Activated T-helper 1 cell treated with anti-CD3 and anti-CD28 coated beads, Interleukin-2, amount 50 U/mL, for 16 hours (primary cell): ENCODE measurements at regions not wholly inside any gene's neighbourhood (a gene's known extent, or its start where the extent isn't known, plus 50 kb on each side); places are given as distances from the start of the nearest gene placed in this dataset.
A peak's percentile ranks its signal among the peaks of the same experiment; 100 is the strongest.
"Not testable (repeated sequence)": the region's sequence is repeated elsewhere in the genome, so short reads cannot be mapped to it uniquely, and the experiment has no call there.

Experiments used
- DNase-seq, 2 donors: peaks; one replicate each; pipeline ENCODE4 v3.0.0-alpha.2; 2020; ENCODE audit warnings: low read depth in 1 of 2, low spot score in 1 of 2

DNA sequence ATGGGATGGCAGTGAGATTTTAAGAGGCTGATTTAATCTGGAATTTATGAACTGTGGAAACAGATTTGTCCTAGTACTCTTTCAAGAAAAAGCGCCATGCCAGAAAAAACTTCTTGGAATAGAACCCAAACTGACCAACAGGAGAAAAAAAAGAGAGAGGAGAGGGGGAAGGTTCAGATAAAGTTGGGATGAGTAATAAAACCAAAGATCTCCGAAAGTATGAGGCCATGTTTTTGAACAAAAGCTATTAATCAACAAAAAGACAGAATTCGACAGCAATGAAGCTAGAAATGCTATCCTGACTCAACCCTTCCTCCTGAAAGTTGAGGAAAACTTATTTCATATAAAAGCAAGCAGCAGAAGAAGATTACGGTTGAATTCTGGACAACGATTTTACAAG lies 135.5 kb downstream of the CEMIP2 start:
- no peak for DNase-seq

DNA sequence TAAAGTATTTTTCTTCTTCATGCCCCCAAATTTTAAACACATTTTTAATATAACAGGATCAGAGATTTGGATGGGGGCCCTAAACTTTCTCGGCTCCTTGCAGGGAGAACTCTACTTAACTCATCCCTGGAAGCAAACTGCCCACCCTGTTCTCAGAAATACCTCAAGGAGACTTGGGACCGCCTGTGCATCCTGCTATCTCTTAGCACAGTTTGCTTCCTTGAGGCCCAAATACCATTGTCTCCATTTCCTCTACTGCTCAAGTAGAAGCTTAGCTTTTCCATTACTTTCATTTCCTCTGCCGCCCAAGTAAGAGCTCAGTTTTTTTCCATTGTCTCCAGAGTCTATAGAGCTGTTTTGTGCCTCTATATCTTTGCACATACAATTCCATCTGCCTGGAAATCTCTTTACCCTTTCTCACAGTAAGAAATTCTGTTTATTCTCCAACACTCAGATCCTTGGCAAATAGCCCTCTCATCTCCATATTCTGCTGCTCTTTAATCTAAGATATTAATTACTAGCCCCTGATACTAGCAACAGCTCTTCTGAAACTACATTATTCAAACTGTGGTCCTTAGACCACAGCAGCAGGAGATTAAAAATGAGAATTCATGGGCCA lies 137.8 kb downstream of the CEMIP2 start:
- no peak for DNase-seq

DNA sequence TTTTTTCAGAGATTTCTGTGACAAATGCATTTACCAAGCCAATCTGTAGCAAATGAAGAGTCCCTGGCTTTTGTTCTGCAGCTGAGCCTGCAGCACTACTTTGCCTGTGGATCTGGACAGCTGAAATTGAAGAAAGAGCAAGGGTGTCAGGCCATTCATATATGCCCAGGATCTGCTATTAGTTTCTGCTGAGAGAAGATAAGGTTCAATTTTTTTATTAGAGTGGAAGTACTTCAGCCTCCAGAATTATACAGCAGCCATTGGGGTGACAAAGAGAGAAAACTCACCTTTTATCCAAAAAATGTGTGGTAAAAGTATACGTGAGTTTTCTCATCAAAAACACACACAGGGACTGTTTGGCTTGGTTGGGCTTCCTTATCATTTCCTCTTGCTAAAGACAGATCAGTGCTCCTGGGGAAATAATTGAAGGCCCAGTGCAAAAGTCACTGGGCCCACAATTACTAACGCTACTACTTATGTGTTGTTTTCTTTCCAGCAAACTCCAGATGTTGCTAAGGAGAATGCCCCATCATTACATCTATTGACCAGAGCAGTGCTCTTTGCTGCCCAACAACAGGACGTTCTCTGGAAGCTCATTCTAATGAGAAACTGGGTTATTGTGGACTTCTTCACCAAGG lies 138.6 kb downstream of the CEMIP2 start:
- DNase-seq: no peak

DNA sequence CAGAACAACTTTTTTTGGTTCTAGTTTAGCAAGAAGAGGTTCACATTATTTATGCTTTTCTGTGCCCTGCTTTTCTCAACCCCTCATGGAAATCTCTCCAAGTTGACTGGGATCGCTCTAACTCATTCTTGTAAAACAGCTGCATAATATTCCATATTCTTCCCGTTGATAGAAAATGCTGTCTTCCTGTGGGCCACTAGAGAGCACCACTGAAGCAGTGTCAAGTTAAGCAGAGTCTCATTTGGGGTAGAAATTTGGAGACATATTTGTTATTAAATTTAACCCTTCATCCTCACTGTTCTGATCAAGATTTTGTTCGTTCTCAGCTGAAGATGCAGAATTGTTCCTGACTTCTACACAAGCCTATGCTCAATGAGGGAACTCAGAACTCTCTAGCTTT lies 140.1 kb downstream of the CEMIP2 start:
- no peak for DNase-seq

DNA sequence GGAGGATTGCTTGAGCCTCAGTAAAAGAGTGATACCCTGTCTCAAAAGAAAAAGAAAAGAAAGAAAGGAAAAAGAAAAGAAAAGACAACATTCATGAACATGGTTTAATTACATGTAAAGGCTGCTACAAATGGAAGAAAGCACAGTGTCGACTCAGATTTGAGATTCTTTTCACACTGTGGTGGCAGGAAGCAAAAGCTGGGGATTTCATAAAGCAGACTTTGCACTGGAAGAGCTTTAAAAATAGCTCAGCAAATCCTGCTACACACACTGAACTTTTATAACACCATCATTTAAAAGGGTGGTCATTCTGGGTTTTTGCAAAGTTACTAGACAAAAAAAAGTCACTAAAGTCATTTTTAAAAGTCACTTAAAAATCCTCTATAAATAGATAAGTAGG lies 140.8 kb downstream of the CEMIP2 start:
- no peak for DNase-seq

DNA sequence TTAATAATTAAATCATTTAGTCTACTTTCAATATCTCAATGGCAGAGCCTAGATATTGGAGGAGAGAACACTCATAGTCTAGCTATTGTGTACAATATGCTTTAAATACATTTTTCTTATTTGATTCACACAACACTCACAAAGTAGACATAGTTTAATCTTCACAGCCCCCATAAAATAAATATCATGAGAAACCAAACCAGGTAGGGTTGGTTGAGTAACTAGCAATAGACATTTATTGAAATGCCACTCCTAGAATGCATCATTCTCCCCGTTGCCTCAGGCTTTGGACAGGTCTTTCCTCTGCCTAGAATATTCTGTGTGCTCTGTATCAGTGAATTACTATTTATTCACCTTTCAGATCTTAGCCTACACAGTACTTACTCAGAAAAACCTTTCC lies 141.9 kb downstream of the CEMIP2 start:
- DNase-seq: no peak

DNA sequence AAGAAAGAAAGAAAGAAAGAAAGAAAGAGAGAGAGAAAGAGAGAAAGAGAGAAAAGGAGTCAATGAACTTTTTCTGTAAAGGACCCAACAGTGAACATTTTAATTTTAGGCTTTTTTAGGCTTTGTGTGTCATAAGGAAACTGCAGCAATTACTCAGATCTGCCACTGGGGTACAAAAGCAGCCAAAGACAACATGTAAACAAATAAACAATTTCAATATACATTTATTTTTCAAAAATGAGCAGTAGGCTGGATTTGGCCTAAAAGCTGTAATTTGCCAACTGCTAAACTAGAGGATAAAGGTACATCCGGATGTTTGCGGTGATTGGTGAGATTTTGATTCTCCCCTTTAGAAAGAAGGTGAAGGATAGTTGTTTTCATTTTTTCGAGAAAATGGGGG lies 143.6 kb downstream of the CEMIP2 start:
- DNase-seq: no peak

DNA sequence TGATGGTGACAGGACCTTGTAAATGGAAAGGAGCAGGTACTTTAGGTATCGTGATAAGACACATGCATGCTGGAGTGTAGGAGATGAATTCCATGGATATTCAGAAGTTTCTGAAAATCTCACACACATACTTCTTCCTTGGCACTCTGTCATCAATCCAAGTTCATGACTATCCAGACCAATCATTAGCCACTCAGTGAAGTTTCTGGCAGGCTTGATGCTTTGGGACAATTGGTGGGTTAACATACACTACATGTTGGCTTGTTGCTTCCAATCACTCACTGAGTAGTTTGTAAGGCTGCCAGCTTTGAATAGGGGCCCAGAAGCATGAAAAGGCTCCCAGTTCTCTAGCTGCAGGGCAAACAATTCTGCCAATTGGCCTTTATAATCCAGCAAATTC lies 147.6 kb downstream of the CEMIP2 start:
- DNase-seq: no peak

DNA sequence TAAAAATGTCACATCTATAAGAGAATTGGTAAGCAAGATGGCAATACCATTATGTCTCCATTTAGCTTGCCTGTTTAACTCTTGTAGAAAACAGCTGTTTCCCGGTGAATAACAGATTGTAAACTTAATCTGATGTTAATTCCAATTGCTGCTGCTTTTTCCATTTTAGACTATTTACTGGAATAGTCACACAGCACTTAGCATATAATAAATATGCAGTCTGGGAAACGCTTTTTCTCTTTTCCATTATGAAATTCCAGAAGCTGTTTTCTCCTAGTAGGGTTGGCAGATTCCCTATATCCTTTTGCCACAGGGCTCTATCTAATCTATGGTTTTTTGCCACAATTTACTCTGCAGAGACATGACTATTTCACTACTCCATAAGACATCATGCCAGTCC lies 148.0 kb downstream of the CEMIP2 start:
- DNase-seq: no peak

DNA sequence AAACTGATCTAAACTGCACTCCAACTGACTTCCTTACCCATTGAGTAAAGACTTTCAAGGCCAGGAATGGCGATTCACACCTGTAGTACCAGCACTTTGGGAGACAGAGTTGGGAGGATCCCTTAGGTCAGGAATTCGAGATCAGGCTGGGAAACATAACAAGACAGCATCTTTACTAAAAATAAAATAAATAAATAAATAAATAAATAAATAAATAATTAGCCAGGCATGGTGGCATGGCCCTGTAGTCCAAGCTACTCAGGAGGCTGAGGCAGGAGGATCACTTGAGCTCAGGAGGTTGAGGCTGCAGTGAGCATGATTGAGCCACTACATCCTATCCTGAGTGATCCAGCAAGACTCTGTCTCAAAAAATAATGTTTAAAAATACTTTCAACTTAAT lies 148.4 kb downstream of the CEMIP2 start:
- no peak for DNase-seq

DNA sequence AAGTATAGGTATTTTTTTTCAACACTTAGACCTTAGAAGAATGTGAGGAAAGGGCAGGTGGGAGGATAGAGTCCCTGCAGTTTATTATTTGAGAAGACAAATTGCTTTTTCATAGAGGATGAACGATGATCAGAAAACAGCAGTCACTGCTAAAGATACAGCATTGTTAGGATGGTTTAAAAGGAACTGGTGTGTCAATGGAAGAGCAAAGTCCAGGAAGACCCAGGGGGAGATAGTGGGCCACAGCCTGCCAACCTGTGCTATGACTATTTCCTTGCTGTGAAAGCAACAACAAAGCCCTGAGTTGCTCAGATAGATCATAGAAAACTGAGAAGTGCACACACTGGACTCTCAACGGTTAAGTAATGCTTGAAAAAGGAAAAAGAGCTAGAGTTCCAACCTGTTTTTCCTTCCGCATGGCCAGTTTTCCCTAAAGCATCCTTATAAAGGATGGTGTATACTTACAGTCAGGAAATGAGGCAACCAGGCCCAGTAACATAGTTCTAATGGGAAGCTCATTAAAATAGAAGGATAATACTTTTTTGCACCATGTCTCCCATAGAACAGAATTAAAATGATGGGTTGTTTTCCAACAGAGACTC lies 153.8 kb downstream of the CEMIP2 start:
- DNase-seq: no peak

DNA sequence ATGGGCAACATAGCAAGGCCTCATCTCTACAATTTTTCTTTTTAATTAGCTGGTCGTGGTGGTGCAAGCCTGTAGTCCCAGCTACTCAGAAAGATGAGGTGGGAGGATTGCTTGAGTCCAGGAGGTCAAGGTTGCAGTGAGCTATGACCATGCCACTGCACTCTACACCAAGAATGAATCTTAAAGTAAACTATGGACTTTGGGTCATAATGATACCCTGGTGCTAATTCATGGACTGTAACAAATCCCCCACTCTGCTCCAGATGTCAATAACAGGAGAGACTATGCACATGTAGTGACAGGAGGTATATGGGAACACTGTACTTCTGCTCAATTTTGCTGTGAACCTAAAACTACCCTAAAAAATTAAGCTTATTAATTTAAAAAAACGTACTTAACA lies 155.4 kb downstream of the CEMIP2 start:
- no peak for DNase-seq

DNA sequence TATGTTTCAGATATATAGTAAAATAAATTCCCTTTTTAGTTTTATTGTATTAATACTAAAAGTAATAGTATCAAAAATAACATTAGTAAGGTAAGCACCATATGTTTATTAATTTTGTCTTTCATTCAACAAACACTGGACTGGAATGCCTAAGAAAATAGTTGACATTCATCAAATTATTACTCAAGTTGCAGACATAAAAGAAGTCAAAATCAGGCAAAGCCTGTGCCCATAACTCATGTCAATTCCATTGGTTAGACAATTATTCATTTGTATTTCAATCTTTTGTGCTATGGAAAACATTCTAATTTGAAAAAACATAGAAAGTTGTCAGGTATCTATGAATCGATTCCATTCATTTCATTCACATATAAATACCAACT lies 158.9 kb downstream of the CEMIP2 start:
- no peak for DNase-seq

DNA sequence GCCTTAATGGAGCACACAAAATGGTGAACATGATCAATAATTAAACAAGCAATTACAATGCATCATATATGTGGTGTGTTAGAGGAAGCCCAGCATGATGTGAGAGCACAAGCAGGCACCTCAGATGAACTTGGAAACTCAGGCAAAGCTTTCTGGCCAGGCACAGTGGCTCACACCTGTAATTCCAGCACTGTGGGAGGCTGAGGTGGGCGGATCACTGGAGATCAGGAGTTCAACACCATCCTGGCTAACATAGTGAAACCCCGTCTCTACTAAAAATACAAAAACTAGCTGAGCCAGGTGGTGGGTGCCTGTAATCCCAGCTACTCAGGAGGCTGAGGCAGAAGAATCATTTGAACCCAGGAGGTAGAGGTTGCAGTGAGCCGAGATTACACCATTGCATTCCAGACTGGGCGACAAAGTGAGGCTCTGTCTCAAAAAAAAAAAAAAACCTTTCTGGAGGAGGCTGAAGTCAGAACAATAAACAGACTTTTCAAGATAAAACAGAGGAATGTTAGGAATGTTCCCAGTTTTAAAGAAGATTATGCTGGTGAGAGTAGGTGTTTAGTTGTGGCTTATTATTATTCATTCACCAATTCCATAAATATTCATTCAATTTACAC lies 159.4 kb downstream of the CEMIP2 start:
- DNase-seq: no peak

DNA sequence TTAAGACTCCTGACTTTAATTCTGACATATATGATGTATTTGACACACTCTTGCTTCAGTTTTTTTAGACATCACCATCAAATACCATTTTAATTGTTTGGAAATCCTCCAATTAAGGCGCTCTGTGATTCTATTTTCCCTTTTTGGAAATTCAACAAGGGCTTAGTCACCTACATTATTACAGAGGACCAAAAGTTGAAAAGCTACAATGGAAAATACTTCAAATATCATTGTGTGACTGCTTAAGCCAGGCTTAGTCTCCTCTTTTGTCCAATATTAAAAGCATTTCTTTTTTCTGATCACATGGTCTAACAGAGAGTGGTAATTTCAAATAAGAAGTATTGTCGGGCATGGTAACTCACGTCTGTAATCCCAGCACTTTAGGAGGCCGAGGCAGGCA lies 160.3 kb downstream of the CEMIP2 start:
- no peak for DNase-seq

DNA sequence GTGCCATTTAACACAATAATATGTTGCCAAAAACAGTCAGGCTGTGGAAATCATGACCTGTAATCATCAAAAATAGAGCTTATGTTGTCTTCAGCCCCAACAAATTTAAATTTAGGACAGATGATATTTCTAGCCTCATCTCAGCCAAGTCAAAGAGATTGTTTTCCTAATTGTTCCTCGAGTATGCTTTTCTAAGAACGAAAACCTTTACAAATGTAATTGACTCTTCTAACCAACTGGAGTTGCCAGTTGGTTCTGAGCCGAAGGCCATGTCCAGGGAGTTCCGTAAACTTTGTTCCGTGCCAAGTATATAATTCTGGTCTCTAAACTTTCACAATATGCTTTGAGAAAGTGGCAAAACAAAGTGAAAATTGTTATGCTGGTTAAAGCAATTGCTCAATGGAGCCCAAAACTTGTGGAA lies 160.8 kb downstream of the CEMIP2 start:
- DNase-seq: no peak

DNA sequence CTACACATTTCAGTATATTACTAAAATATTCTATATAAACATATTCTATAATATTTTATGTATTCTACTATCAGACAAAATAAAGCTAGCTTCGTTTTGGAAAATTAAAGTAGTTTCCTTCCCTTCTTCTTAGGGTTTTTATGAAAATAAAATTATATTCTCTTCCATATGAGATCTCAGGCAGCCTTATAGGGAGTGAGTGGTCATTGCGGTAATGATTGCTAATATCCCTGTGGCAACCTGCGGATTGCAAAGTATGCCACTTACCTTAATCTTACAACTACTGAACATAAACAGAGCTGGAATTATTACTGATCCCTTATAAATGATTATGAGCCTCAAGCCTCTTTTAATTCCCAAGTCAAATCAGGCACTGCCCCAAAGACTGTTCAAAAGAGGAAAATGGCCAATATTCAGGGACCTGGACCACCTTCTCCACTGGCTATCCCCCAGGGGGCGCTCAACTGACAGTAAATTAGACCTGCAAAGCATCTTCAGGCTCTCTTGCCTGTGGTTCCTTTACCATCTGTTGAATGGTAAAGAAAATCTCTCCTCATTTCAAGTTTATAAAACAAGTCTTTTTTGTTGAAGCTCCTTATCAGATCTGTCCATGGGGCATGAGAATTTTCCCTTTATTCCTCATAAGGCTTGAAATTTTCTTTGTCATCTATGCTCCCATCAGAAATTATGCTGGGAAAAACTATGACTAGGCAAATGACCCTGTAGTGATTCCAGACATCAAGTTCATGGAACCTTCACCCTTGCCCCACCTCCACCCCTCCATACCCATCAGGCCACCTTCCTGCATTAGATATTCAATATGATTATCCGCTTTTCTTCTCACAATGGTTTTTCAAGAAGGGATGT lies 163.9 kb downstream of the CEMIP2 start:
- DNase-seq: peak; percentile 64 to 65

DNA sequence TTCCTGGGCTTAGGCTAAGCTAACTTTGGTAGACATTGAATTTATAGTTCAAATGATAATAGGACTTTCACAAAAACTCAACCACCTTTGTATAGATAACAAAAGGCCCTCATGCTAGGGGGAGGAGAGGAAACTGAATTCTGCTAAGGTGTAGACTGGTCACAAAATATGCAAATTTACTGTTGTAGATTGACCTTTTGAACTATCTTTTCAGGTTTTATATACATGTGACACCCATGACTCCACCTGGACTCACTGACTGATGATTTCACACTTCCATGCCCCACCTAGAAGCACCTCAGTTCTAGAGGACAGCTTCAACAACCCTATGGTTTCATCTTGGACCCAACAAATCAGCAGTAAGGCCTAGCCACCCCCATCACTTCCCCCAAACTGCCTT lies 165.7 kb downstream of the CEMIP2 start:
- no peak for DNase-seq

DNA sequence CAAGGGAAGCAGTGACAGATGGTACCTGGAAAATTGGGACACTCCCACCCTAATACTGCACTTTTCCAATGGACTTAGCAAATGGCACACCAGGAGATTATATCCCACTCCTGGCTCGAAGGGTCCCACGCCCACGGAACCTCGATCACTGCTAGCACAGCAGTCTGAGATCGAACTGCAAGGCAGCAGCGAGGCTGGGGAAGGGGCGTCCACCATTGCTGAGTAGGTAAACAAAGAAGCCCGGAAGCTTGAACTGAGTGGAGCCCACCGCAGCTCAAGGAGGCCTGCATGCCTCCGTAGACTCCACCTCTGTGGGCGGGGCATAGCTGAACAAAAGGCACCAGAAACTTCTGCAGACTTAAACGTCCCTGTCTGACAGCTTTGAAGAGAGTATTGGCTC lies 172.6 kb downstream of the CEMIP2 start:
- not testable (repeated sequence) for DNase-seq

DNA sequence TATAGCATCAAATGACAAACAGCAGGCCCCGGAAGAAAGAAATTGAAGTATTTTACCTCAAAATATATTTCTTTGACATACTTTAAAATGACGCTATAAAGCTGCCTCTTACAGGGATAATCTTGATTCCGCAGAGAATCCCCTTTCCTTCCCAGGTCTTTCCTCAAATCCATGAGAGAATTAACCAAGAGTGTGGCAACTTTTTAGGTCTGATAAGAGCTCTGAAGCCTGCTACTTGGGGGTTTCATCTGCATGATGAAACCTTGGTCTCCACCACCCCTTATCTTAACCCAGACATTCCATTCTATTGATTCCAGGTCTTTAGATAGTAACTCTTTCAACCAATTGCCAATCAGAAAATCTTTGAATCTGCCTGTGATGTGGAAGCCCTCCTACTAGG lies 173.8 kb downstream of the CEMIP2 start:
- no peak for DNase-seq

DNA sequence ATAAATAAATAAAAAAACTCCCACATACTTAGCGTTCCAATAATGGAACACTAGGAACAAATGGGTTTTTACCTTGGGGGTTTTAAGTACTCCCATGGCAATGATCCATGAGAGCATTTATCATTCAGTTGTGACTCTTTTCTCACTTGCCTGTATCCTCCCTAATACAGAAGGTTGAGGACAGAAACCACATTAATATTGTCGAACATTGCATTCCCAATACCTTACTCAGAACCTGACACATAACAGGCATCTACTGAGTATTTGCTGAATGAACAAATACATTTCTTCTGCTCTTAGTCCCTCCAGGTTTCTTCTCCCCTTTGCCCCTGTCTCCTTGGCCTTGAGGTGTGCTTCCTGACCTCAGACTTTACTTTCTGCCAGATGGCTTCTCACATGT lies 175.9 kb downstream of the CEMIP2 start:
- DNase-seq: no peak

DNA sequence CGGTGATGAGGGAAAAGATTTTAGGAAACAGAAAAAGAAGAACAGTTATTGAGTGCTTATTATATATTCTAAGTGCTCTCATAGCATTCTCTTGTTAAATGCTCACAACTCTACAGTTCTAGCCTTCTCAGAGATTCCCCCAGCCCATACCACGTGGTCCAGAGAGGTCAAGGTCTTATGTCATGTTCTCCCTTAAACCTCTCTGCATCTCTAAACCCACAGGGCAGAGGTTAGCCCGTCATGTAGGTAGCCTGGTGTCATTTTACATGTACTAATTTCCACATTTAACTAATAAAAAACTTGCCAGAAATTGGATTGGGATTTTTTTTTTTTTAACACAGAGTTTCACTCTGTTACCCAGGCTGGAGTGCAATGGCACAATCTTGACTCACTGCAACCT lies 178.0 kb downstream of the CEMIP2 start:
- DNase-seq: no peak
